HepG2 (cell line): ENCODE measurements at regions not wholly inside any gene's neighbourhood (a gene's known extent, or its start where the extent isn't known, plus 50 kb on each side); places are given as distances from the start of the nearest gene placed in this dataset.

Experiments
- EP300 ChIP-seq, 3 experiments: sonication (generic) in 1 of 3; formaldehyde crosslinking in 1 of 3; IDR thresholded peaks; 2 replicates each; pipeline versions ENCODE4 v1.5.1 to v1.6.1; 2011 to 2020; ENCODE audit warnings: low read depth in 2 of 3, low read length in 2 of 3, borderline replicate concordance in 1 of 3, improper control_type of control experiment in 1 of 3, mild to moderate bottlenecking in 1 of 3, missing genetic modification reagents in 1 of 3, moderate library complexity in 1 of 3
- JUN ChIP-seq: sonication (generic); formaldehyde crosslinking; IDR thresholded peaks from 2 replicates; pipeline ENCODE4 v1.4.0; 2020; ENCODE audit warnings: mild to moderate bottlenecking, missing genetic modification reagents
- MED8 ChIP-seq: sonication (generic); formaldehyde crosslinking; IDR thresholded peaks from 2 replicates; pipeline ENCODE4 v1.8.1; 2023; ENCODE audit warnings: mild to moderate bottlenecking, missing genetic modification reagents; ENCODE audit not compliant: insufficient replicate concordance
- POGZ ChIP-seq: sonication (generic); formaldehyde crosslinking; IDR thresholded peaks from 2 replicates; pipeline ENCODE4 v1.4.0; 2020; ENCODE audit warnings: mild to moderate bottlenecking, missing genetic modification reagents
- RXRA ChIP-seq: sonication (generic); formaldehyde crosslinking; IDR thresholded peaks from 2 replicates; pipeline ENCODE4 v1.5.1; 2020; ENCODE audit warnings: missing genetic modification reagents
- TAF1 ChIP-seq: sonication (generic); formaldehyde crosslinking; IDR thresholded peaks from 2 replicates; pipeline ENCODE4 v1.4.0; 2020; ENCODE audit warnings: missing genetic modification reagents
- ZNF570 ChIP-seq: sonication (generic); formaldehyde crosslinking; IDR thresholded peaks from 2 replicates; pipeline ENCODE4 v1.4.0; 2020; ENCODE audit warnings: mild to moderate bottlenecking, missing genetic modification reagents, borderline replicate concordance
- TF ChIP-seq, protein P1 (sequence below): sonication (generic); formaldehyde crosslinking; IDR thresholded peaks from 2 replicates; pipeline ENCODE4 v1.4.0; 2020; ENCODE audit warnings: missing genetic modification reagents, mild to moderate bottlenecking, borderline replicate concordance
- TF ChIP-seq, protein P2 (sequence below): sonication (generic); formaldehyde crosslinking; IDR thresholded peaks from 2 replicates; pipeline ENCODE4 v1.8.1; 2022; ENCODE audit warnings: mild to moderate bottlenecking, missing genetic modification reagents
- TF ChIP-seq, protein P3 (sequence below), 2 experiments: IDR thresholded peaks; 2 replicates each; pipeline ENCODE4 v1.6.1; 2011 to 2012; ENCODE audit warnings: low read length in 2 of 2, borderline replicate concordance in 1 of 2, low read depth in 1 of 2, mild to moderate bottlenecking in 1 of 2, moderate library complexity in 1 of 2

DNA sequence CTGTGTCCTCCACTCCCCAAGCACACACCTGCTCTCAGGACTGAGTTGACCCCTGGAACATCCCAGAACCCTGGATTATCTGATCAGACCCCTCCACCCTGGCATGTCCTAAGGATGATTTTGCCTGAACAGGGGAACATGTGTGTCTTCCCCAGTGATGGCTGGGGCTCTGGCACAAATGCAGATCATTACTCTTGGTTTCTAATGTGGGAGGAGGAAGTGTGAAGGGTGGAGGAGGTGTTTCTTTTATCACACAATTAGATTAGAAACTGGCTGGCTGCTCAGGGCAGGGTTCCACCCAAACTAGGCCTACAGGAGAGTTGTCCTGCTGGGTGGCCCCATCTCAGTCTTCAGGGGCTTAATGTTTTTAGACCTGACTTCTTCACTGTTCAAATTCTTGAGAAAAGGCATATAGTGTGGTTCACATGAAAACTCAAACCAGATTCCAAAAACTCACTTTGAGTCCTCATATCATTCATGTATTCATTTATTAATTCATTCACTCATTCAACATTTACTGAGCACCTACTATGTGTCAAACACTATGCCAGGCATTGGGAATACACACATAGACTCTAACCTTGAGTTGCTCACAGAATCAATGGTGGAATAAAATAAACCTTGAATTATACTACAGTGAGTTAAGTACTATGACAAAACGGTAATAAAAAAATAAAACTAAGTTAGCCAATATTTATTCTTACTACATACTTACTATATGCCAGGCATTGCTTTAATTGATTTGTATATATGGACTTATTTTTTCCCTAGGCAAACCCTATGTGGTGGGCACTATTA, 221.8 kb upstream of the JUN start:
- TF ChIP-seq, protein P1, sequence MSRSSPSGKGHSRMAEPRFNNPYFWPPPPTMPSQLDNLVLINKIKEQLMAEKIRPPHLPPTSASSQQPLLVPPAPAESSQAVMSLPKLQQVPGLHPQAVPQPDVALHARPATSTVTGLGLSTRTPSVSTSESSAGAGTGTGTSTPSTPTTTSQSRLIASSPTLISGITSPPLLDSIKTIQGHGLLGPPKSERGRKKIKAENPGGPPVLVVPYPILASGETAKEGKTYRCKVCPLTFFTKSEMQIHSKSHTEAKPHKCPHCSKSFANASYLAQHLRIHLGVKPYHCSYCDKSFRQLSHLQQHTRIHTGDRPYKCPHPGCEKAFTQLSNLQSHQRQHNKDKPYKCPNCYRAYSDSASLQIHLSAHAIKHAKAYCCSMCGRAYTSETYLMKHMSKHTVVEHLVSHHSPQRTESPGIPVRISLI, result no peak
- TF ChIP-seq, protein P2, sequence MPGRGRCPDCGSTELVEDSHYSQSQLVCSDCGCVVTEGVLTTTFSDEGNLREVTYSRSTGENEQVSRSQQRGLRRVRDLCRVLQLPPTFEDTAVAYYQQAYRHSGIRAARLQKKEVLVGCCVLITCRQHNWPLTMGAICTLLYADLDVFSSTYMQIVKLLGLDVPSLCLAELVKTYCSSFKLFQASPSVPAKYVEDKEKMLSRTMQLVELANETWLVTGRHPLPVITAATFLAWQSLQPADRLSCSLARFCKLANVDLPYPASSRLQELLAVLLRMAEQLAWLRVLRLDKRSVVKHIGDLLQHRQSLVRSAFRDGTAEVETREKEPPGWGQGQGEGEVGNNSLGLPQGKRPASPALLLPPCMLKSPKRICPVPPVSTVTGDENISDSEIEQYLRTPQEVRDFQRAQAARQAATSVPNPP (CRISPR knock-in tag), result no peak
- TF ChIP-seq RXRA (CRISPR knock-in tag), result no peak
- TF ChIP-seq, protein P3, sequence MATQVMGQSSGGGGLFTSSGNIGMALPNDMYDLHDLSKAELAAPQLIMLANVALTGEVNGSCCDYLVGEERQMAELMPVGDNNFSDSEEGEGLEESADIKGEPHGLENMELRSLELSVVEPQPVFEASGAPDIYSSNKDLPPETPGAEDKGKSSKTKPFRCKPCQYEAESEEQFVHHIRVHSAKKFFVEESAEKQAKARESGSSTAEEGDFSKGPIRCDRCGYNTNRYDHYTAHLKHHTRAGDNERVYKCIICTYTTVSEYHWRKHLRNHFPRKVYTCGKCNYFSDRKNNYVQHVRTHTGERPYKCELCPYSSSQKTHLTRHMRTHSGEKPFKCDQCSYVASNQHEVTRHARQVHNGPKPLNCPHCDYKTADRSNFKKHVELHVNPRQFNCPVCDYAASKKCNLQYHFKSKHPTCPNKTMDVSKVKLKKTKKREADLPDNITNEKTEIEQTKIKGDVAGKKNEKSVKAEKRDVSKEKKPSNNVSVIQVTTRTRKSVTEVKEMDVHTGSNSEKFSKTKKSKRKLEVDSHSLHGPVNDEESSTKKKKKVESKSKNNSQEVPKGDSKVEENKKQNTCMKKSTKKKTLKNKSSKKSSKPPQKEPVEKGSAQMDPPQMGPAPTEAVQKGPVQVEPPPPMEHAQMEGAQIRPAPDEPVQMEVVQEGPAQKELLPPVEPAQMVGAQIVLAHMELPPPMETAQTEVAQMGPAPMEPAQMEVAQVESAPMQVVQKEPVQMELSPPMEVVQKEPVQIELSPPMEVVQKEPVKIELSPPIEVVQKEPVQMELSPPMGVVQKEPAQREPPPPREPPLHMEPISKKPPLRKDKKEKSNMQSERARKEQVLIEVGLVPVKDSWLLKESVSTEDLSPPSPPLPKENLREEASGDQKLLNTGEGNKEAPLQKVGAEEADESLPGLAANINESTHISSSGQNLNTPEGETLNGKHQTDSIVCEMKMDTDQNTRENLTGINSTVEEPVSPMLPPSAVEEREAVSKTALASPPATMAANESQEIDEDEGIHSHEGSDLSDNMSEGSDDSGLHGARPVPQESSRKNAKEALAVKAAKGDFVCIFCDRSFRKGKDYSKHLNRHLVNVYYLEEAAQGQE (IDR thresholded peaks at IDR 0.05; ENCODE audit: borderline replicate concordance in 1 of 2, low read depth in 1 of 2, low read length in 2 of 2), result no peak
- TF ChIP-seq MED8, result no peak
- no peak for TF ChIP-seq EP300 (IDR thresholded peaks at IDR 0.05; ENCODE audit: low read depth in 2 of 2, low read length in 2 of 2)
- TF ChIP-seq EP300 (CRISPR knock-in tag; IDR thresholded peaks at IDR 0.05; ENCODE audit: borderline replicate concordance), result no peak
- TF ChIP-seq POGZ (CRISPR knock-in tag), result no peak
- TF ChIP-seq JUN (CRISPR knock-in tag), result no peak
- no peak for TF ChIP-seq TAF1 (CRISPR knock-in tag)
- no peak for TF ChIP-seq ZNF570 (CRISPR knock-in tag)
